ENCODE measurements at regions not wholly inside any gene's neighbourhood (a gene's known extent, or its start where the extent isn't known, plus 50 kb on each side); places are given as distances from the start of the nearest gene placed in this dataset.

DNA sequence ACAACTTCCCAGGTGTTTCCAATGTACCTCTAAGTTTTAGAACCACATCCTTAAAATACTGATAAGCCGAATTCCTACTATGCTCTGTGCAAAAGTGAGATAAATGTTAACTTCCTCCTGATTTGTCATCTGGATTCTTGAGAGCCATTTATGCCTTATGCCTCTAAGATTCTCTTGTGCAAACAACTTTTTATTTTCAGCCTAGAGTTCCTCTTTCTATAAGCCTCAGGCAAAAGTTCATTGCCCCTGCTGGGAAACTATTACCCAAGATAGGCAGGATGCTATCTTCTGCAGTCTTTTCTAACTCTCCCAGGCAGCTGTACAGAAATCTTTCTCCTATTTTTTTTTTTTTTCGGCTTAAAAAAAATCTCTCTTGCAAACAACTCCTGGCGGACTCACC lies 216.1 kb downstream of the KCNJ3 start (continued):
- TF ChIP-seq, protein P1, sequence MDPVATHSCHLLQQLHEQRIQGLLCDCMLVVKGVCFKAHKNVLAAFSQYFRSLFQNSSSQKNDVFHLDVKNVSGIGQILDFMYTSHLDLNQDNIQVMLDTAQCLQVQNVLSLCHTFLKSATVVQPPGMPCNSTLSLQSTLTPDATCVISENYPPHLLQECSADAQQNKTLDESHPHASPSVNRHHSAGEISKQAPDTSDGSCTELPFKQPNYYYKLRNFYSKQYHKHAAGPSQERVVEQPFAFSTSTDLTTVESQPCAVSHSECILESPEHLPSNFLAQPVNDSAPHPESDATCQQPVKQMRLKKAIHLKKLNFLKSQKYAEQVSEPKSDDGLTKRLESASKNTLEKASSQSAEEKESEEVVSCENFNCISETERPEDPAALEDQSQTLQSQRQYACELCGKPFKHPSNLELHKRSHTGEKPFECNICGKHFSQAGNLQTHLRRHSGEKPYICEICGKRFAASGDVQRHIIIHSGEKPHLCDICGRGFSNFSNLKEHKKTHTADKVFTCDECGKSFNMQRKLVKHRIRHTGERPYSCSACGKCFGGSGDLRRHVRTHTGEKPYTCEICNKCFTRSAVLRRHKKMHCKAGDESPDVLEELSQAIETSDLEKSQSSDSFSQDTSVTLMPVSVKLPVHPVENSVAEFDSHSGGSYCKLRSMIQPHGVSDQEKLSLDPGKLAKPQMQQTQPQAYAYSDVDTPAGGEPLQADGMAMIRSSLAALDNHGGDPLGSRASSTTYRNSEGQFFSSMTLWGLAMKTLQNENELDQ (tag by site-specific recombination; IDR thresholded peaks at IDR 0.05; ENCODE audit: low read depth), result no peak
- TF ChIP-seq, protein P2, sequence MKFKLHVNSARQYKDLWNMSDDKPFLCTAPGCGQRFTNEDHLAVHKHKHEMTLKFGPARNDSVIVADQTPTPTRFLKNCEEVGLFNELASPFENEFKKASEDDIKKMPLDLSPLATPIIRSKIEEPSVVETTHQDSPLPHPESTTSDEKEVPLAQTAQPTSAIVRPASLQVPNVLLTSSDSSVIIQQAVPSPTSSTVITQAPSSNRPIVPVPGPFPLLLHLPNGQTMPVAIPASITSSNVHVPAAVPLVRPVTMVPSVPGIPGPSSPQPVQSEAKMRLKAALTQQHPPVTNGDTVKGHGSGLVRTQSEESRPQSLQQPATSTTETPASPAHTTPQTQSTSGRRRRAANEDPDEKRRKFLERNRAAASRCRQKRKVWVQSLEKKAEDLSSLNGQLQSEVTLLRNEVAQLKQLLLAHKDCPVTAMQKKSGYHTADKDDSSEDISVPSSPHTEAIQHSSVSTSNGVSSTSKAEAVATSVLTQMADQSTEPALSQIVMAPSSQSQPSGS (tag by site-specific recombination; IDR thresholded peaks at IDR 0.05; ENCODE audit: low read depth), result no peak
- TF ChIP-seq, protein P3, sequence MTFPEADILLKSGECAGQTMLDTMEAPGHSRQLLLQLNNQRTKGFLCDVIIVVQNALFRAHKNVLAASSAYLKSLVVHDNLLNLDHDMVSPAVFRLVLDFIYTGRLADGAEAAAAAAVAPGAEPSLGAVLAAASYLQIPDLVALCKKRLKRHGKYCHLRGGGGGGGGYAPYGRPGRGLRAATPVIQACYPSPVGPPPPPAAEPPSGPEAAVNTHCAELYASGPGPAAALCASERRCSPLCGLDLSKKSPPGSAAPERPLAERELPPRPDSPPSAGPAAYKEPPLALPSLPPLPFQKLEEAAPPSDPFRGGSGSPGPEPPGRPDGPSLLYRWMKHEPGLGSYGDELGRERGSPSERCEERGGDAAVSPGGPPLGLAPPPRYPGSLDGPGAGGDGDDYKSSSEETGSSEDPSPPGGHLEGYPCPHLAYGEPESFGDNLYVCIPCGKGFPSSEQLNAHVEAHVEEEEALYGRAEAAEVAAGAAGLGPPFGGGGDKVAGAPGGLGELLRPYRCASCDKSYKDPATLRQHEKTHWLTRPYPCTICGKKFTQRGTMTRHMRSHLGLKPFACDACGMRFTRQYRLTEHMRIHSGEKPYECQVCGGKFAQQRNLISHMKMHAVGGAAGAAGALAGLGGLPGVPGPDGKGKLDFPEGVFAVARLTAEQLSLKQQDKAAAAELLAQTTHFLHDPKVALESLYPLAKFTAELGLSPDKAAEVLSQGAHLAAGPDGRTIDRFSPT (tag by site-specific recombination; IDR thresholded peaks at IDR 0.05), result no peak
- TF ChIP-seq FEZF1 (tag by site-specific recombination; IDR thresholded peaks at IDR 0.05) (no peak), ZNF843 (tag by site-specific recombination; IDR thresholded peaks at IDR 0.05) (no peak)

DNA sequence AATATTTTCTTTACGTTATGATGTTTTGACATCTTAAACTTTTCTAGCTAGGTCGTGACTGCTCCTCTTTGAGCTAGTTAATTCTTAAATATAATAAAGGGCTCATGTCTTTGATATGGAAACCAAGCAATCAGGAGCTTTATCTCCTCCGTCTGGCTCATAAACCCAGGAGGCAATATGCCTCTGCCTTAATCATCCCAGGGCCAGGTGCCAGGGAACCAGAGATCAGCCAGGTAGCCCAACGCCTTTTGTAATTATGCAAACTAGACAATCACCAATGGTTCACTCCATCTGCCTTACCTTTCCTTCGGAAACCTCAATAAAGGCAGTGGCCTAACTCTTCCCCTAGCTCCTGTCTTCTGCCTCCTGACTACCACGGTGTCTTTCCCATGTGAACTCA lies 213.7 kb downstream of the KCNJ3 start:
- H3K36me3 ChIP-seq (ENCODE audit: control insufficient read depth in 2 of 2, insufficient read depth in 1 of 2, low read length in 2 of 2), result no peaks in the 10 kb centered on the region
- no peaks in the 10 kb centered on the region for H3K4me1 ChIP-seq (ENCODE audit: control insufficient read depth, insufficient read depth, low read length)
- TF ChIP-seq, protein P4, sequence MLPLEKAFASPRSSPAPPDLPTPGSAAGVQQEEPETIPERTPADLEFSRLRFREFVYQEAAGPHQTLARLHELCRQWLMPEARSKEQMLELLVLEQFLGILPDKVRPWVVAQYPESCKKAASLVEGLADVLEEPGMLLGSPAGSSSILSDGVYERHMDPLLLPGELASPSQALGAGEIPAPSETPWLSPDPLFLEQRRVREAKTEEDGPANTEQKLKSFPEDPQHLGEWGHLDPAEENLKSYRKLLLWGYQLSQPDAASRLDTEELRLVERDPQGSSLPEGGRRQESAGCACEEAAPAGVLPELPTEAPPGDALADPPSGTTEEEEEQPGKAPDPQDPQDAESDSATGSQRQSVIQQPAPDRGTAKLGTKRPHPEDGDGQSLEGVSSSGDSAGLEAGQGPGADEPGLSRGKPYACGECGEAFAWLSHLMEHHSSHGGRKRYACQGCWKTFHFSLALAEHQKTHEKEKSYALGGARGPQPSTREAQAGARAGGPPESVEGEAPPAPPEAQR (tag by site-specific recombination; IDR thresholded peaks at IDR 0.05), result no peak
- TF ChIP-seq, protein P5, sequence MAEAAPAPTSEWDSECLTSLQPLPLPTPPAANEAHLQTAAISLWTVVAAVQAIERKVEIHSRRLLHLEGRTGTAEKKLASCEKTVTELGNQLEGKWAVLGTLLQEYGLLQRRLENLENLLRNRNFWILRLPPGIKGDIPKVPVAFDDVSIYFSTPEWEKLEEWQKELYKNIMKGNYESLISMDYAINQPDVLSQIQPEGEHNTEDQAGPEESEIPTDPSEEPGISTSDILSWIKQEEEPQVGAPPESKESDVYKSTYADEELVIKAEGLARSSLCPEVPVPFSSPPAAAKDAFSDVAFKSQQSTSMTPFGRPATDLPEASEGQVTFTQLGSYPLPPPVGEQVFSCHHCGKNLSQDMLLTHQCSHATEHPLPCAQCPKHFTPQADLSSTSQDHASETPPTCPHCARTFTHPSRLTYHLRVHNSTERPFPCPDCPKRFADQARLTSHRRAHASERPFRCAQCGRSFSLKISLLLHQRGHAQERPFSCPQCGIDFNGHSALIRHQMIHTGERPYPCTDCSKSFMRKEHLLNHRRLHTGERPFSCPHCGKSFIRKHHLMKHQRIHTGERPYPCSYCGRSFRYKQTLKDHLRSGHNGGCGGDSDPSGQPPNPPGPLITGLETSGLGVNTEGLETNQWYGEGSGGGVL (tag by site-specific recombination; IDR thresholded peaks at IDR 0.05), result no peak
- TF ChIP-seq ZNF626 (tag by site-specific recombination; IDR thresholded peaks at IDR 0.05), result no peak
- TF ChIP-seq ZNF555 (tag by site-specific recombination; conservative IDR thresholded peaks at IDR 0.05), result no peak
- TF ChIP-seq ZNF223 (tag by site-specific recombination; IDR thresholded peaks at IDR 0.05), result no peak
- TF ChIP-seq, protein P6, sequence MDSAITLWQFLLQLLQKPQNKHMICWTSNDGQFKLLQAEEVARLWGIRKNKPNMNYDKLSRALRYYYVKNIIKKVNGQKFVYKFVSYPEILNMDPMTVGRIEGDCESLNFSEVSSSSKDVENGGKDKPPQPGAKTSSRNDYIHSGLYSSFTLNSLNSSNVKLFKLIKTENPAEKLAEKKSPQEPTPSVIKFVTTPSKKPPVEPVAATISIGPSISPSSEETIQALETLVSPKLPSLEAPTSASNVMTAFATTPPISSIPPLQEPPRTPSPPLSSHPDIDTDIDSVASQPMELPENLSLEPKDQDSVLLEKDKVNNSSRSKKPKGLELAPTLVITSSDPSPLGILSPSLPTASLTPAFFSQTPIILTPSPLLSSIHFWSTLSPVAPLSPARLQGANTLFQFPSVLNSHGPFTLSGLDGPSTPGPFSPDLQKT (IDR thresholded peaks at IDR 0.05; ENCODE audit: borderline replicate concordance, low read depth, low read length), result no peak
- TF ChIP-seq SCRT2 (tag by site-specific recombination; IDR thresholded peaks at IDR 0.05), result no peak
- TF ChIP-seq, protein P7, sequence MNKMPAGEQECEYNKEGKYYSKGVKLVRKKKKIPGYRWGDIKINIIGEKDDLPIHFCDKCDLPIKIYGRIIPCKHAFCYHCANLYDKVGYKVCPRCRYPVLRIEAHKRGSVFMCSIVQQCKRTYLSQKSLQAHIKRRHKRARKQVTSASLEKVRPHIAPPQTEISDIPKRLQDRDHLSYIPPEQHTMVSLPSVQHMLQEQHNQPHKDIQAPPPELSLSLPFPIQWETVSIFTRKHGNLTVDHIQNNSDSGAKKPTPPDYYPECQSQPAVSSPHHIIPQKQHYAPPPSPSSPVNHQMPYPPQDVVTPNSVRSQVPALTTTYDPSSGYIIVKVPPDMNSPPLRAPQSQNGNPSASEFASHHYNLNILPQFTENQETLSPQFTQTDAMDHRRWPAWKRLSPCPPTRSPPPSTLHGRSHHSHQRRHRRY (tag by site-specific recombination; IDR thresholded peaks at IDR 0.05), result no peak
- no peak for TF ChIP-seq GLIS2 (tag by site-specific recombination; IDR thresholded peaks at IDR 0.05)
- TF ChIP-seq OVOL3 (tag by site-specific recombination; IDR thresholded peaks at IDR 0.05), result no peak
- TF ChIP-seq, protein P8, sequence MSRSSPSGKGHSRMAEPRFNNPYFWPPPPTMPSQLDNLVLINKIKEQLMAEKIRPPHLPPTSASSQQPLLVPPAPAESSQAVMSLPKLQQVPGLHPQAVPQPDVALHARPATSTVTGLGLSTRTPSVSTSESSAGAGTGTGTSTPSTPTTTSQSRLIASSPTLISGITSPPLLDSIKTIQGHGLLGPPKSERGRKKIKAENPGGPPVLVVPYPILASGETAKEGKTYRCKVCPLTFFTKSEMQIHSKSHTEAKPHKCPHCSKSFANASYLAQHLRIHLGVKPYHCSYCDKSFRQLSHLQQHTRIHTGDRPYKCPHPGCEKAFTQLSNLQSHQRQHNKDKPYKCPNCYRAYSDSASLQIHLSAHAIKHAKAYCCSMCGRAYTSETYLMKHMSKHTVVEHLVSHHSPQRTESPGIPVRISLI (tag by site-specific recombination; IDR thresholded peaks at IDR 0.05), result no peak
- TF ChIP-seq SP3 (tag by site-specific recombination; IDR thresholded peaks at IDR 0.05), result no peak
- TF ChIP-seq ZBTB21 (tag by site-specific recombination; IDR thresholded peaks at IDR 0.05), result no peak
- CTCF ChIA-PET, result no interaction called here
- no peak overlapping the region for H3K4me3 ChIP-seq (ENCODE audit: low read depth, low read length)
- no peaks in the 10 kb centered on the region for H3K9me3 ChIP-seq (ENCODE audit: control insufficient read depth, insufficient read depth, low read depth, low read length)
- POLR2A ChIA-PET, result no interaction called here
- no peak overlapping the region for H3K27ac ChIP-seq (ENCODE audit: extremely low read depth, low read depth, low read length)
